Endodermal cell (in vitro differentiated cells): ENCODE measurements at regions not wholly inside any gene's neighbourhood (a gene's known extent, or its start where the extent isn't known, plus 50 kb on each side); places are given as distances from the start of the nearest gene placed in this dataset.
A peak's percentile ranks its signal among the peaks of the same experiment; 100 is the strongest.

Experiments used
- DNase-seq: peaks from one replicate; pipeline ENCODE4 v3.0.0-alpha.2; 2017
- H3K27ac ChIP-seq: 2 replicates; pipeline ENCODE4 v1.5.1; 2013; ENCODE audit warnings: mild to moderate bottlenecking, low read depth, low read length, moderate library complexity
- H3K27me3 ChIP-seq: 2 replicates; pipeline ENCODE4 v1.6.1; 2013; ENCODE audit warnings: mild to moderate bottlenecking, low read length, moderate library complexity; ENCODE audit not compliant: insufficient read depth, control insufficient read depth, poor library complexity, severe bottlenecking
- H3K36me3 ChIP-seq: 2 replicates; pipeline ENCODE4 v1.7.0; 2013; ENCODE audit warnings: mild to moderate bottlenecking, low read length, moderate library complexity; ENCODE audit not compliant: control insufficient read depth, insufficient read depth
- H3K4me1 ChIP-seq: one replicate; pipeline ENCODE4 v1.7.0; 2013; ENCODE audit warnings: low read length; ENCODE audit not compliant: control insufficient read depth, insufficient read depth
- H3K4me3 ChIP-seq: 2 replicates; pipeline ENCODE4 v1.5.1; 2013; ENCODE audit warnings: mild to moderate bottlenecking, low read length, moderate library complexity
- H3K9ac ChIP-seq: 2 replicates; pipeline ENCODE4 v1.6.1; 2013; ENCODE audit warnings: mild to moderate bottlenecking, low read length, moderate library complexity; ENCODE audit not compliant: poor library complexity, severe bottlenecking; ENCODE audit errors: extremely low read depth
- H3K9me3 ChIP-seq: 2 replicates; pipeline ENCODE4 v1.6.1; 2013; ENCODE audit warnings: mild to moderate bottlenecking, low read length, moderate library complexity; ENCODE audit not compliant: control insufficient read depth
- H3K27ac Mint-ChIP-seq: 2 replicates; pipeline ENCODE4 v1.8.0; 2020; ENCODE audit warnings: mixed read lengths
- H3K27me3 Mint-ChIP-seq: 2 replicates; pipeline ENCODE4 v1.8.0; 2021; ENCODE audit warnings: mild to moderate bottlenecking, mixed read lengths; ENCODE audit not compliant: insufficient read depth
- H3K36me3 Mint-ChIP-seq: 2 replicates; pipeline ENCODE4 v1.8.0; 2020; ENCODE audit warnings: low read depth, mixed read lengths
- H3K4me1 Mint-ChIP-seq: 2 replicates; pipeline ENCODE4 v1.8.0; 2020; ENCODE audit warnings: mixed read lengths
- H3K4me3 Mint-ChIP-seq: 2 replicates; pipeline ENCODE4 v1.8.0; 2020; ENCODE audit warnings: mild to moderate bottlenecking, moderate library complexity, mixed read lengths
- H3K9me3 Mint-ChIP-seq: 2 replicates; pipeline ENCODE4 v1.8.0; 2020; ENCODE audit warnings: mild to moderate bottlenecking, mixed read lengths
- CTCF ChIP-seq: fragments of 200-600 bp; sonication (generic); conservative IDR thresholded peaks from 2 replicates; pipeline ENCODE4 v1.5.0; 2021; ENCODE audit warnings: antibody characterized with exemption, mild to moderate bottlenecking
- WGBS, 2 experiments: methylation state at CpG; one replicate each; pipeline versions ENCODE4 v1.1.5 to v1.1.7; 2013; ENCODE audit warnings: missing lambda C conversion rate in 2 of 2, mixed read lengths in 1 of 2; ENCODE audit not compliant: insufficient coverage in 1 of 2, insufficient read length in 1 of 2; 5-methylcytosine and 5-hydroxymethylcytosine counted together

GRCh38 chr1:99560207-99561040 lies 85.5 kb upstream of the PALMD start:
- peaks cover 12% of the 10 kb centered on the region for H3K9me3 Mint-ChIP-seq
- Histone ChIP-seq H3K9me3 (peaks cover 5% of the 10 kb centered on the region), H3K27me3 (no peaks in the 10 kb centered on the region), H3K4me1 (peaks cover 9% of the 10 kb centered on the region), H3K9ac (no peak overlapping the region), H3K27ac (no peak overlapping the region), H3K36me3 (no peaks in the 10 kb centered on the region), H3K4me3 (peak overlapping the region; percentile 17)
- H3K4me1 Mint-ChIP-seq, result peaks cover 26% of the 10 kb centered on the region
- peaks cover 3% of the 10 kb centered on the region for H3K36me3 Mint-ChIP-seq
- no peak for TF ChIP-seq CTCF
- no peaks in the 10 kb centered on the region for H3K27me3 Mint-ChIP-seq
- DNase-seq, result no peak
- WGBS, 2 experiments, result 62 to 67% methylated on average over 3 of the region's 3 CpGs
- H3K4me3 Mint-ChIP-seq, result no peak overlapping the region
- H3K27ac Mint-ChIP-seq, result peak overlapping the region; percentile 3

- 93 to 94% methylated on average over 4 to 6 of the region's 6 CpGs for WGBS, 2 experiments
- Histone ChIP-seq H3K9ac (no peak overlapping the region), H3K4me3 (no peak overlapping the region), H3K4me1 (peaks cover 7% of the 10 kb centered on the region), H3K27me3 (no peaks in the 10 kb centered on the region), H3K9me3 (peaks cover 5% of the 10 kb centered on the region), H3K36me3 (no peaks in the 10 kb centered on the region), H3K27ac (no peak overlapping the region)
- H3K27me3 Mint-ChIP-seq, result no peaks in the 10 kb centered on the region
- peaks cover 3% of the 10 kb centered on the region for H3K36me3 Mint-ChIP-seq
- H3K27ac Mint-ChIP-seq, result no peak overlapping the region
- no peak overlapping the region for H3K4me3 Mint-ChIP-seq
- peaks cover 12% of the 10 kb centered on the region for H3K9me3 Mint-ChIP-seq
- no peak for DNase-seq
- H3K4me1 Mint-ChIP-seq, result peaks cover 24% of the 10 kb centered on the region
- no peak for TF ChIP-seq CTCF
Measured at GRCh38 chr1:99561952-99562351, 84.0 kb upstream of the PALMD start.

GRCh38 chr1:99565606-99566289 lies 80.2 kb upstream of the PALMD start:
- H3K4me1 Mint-ChIP-seq, result peaks cover 8% of the 10 kb centered on the region
- peaks cover 5% of the 10 kb centered on the region for H3K9me3 ChIP-seq
- 94 to 100% methylated on average over 1 of the region's 1 CpG for WGBS, 2 experiments
- H3K27ac ChIP-seq, result no peak overlapping the region
- TF ChIP-seq CTCF, result no peak
- no peak overlapping the region for H3K27ac Mint-ChIP-seq
- no peaks in the 10 kb centered on the region for H3K36me3 ChIP-seq
- H3K27me3 ChIP-seq, result no peaks in the 10 kb centered on the region
- no peak for DNase-seq
- H3K4me3 Mint-ChIP-seq, result no peak overlapping the region
- peaks cover 3% of the 10 kb centered on the region for H3K36me3 Mint-ChIP-seq
- H3K4me1 ChIP-seq, result no peaks in the 10 kb centered on the region
- H3K9me3 Mint-ChIP-seq, result peaks cover 12% of the 10 kb centered on the region
- no peaks in the 10 kb centered on the region for H3K27me3 Mint-ChIP-seq
- H3K4me3 ChIP-seq, result no peak overlapping the region
- H3K9ac ChIP-seq, result no peak overlapping the region
